ENCODE measurements at regions not wholly inside any gene's neighbourhood (a gene's known extent, or its start where the extent isn't known, plus 50 kb on each side); places are given as distances from the start of the nearest gene placed in this dataset.

DNA sequence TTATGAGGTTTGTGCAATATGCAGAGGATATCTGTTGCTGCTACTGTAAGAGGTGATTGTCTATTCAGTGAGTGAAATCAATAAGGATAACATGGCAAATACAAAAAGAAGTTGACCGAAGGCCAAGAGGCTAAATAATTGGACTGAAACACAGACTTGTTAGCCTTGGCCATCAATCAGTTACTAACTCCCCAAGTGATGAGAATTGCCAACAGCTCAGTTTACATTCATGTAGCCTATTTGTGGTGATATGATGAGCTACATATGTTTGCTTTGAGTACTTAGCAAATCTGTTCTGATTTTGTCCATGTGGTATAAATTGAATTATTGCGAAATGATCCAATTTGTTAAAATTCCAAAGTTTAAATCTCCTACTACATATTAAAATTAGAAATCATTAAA, 68.6 kb upstream of the VAV3 start:
- no peak overlapping the region for H2BK20ac ChIP-seq (ENCODE audit: low read depth, low read length, poor library complexity, severe bottlenecking)
- no peak overlapping the region for H3K27ac ChIP-seq (ENCODE audit: insufficient read length, low read depth, low read length)
- H3K27ac Mint-ChIP-seq: no peak overlapping the region
- no peak overlapping the region for H2BK12ac ChIP-seq (ENCODE audit: insufficient read length, low read depth, low read length)
- peaks cover 6% of the 10 kb centered on the region in 2 experiments for H3K4me1 Mint-ChIP-seq
- H3K4me3 Mint-ChIP-seq: no peak overlapping the region
- H3K27me3 Mint-ChIP-seq (ENCODE audit: low read depth): no peaks in the 10 kb centered on the region
- H3K9me3 ChIP-seq (ENCODE audit: control insufficient read depth, low read depth, low read length): no peaks in the 10 kb centered on the region
- no peak overlapping the region for H2AFZ ChIP-seq (ENCODE audit: low read length)
- H3K56ac ChIP-seq (ENCODE audit: insufficient read length, low read depth, low read length): no peak overlapping the region
- WGBS (ENCODE audit: extremely low coverage, insufficient read length, low lambda C conversion rate): no CpG with 5 or more reads among the region's 2 CpGs
- H3T11ph ChIP-seq (ENCODE audit: low read length): no peak overlapping the region
- no peak overlapping the region for H2BK15ac ChIP-seq (ENCODE audit: low read depth, low read length)
- DNase-seq: no peak
- H3K36me3 Mint-ChIP-seq (ENCODE audit: insufficient read depth in 1 of 3, low read depth in 3 of 3): no peaks in the 10 kb centered on the region
- no peak overlapping the region for H4K91ac ChIP-seq (ENCODE audit: insufficient read length, low read depth, low read length)
- H3K18ac ChIP-seq (ENCODE audit: insufficient read length, low read depth, low read length): no peak overlapping the region
- no peak overlapping the region for H2BK5ac ChIP-seq (ENCODE audit: insufficient read length, low read length)
- H3K4ac ChIP-seq (ENCODE audit: low read depth, low read length): no peak overlapping the region
- H2AK5ac ChIP-seq (ENCODE audit: insufficient read length, low read length): no peak overlapping the region
- H3K79me2 ChIP-seq (ENCODE audit: insufficient read depth, low read length): no peaks in the 10 kb centered on the region
- H4K5ac ChIP-seq (ENCODE audit: insufficient read length, low read depth, low read length): no peak overlapping the region
- H4K8ac ChIP-seq (replicated peaks; ENCODE audit: insufficient read length, low read depth, low read length): no peak overlapping the region
- H3K9ac ChIP-seq (ENCODE audit: extremely low read depth, insufficient read length, low read length): no peak overlapping the region
- H3K9me3 Mint-ChIP-seq: no peaks in the 10 kb centered on the region
- no peak overlapping the region for H3K4me2 ChIP-seq (ENCODE audit: insufficient read depth, insufficient read length, low read length)
- TF ChIP-seq CTCF (conservative IDR thresholded peaks at IDR 0.05): no peak
- H3K4me1 ChIP-seq (ENCODE audit: insufficient read depth, low read length): no peaks in the 10 kb centered on the region
- no peaks in the 10 kb centered on the region for H3K79me1 ChIP-seq (ENCODE audit: insufficient read depth, low read depth, low read length, poor library complexity, severe bottlenecking)
- H2BK120ac ChIP-seq (ENCODE audit: low read depth, low read length, poor library complexity, severe bottlenecking): no peak overlapping the region
- no peaks in the 10 kb centered on the region for H4K20me1 ChIP-seq (ENCODE audit: control insufficient read depth, insufficient read depth, insufficient read length)
- H3K27me3 ChIP-seq (ENCODE audit: insufficient read depth, low read length): no peaks in the 10 kb centered on the region
- no peaks in the 10 kb centered on the region for H3K23me2 ChIP-seq (ENCODE audit: insufficient read length, low read depth, low read length, poor library complexity, severe bottlenecking)
- no peak overlapping the region for H3K23ac ChIP-seq (ENCODE audit: insufficient read length, low read depth, low read length)
- no peak overlapping the region for H3K14ac ChIP-seq (ENCODE audit: insufficient read depth, low read length)
